Pancreas (tissue), 10 donors: ENCODE measurements at regions not wholly inside any gene's neighbourhood (a gene's known extent, or its start where the extent isn't known, plus 50 kb on each side); places are given as distances from the start of the nearest gene placed in this dataset.

Source experiments
- ATAC-seq, 4 donors: fragments of 200-7000 bp; cut with Tn5 transposase; one replicate each; pipeline versions ENCODE4 v1.8.0 to v1.9.1; 2020; ENCODE audit warnings: mild to moderate bottlenecking in 4 of 4, moderate library complexity in 4 of 4
- DNase-seq, 6 donors: peaks; one replicate each; pipeline ENCODE4 v3.0.0-alpha.2; 2020
- FAIRE-seq: peaks from 2 replicates; lab custom pipeline; 2012; peaks lifted over from hg19 to GRCh38; lab: Jason Lieb, UNC
- H3K27ac ChIP-seq, 4 donors: fragments of 200-600 bp; sonication (generic); 1 replicate in 3 of 4; 2 replicates in 1 of 4; pipeline versions ENCODE4 v1.5.0 to v1.8.0; 2020
- H3K27me3 ChIP-seq, 4 donors: fragments of 200-600 bp; one replicate each; pipeline ENCODE4 v1.8.0; 2021
- H3K36me3 ChIP-seq, 3 donors: fragments of 200-600 bp; sonication (generic) in 1 of 3; one replicate each; pipeline versions ENCODE4 v1.5.0 to v1.8.0; 2020 to 2021
- H3K4me1 ChIP-seq, 3 donors: fragments of 200-600 bp; one replicate each; pipeline ENCODE4 v1.8.0; 2021
- H3K4me3 ChIP-seq, 4 donors: fragments of 200-600 bp; sonication (generic) in 2 of 4; one replicate each; pipeline versions ENCODE4 v1.5.0 to v1.8.0; 2020 to 2021
- H3K9me3 ChIP-seq, 4 donors: fragments of 200-600 bp; one replicate each; pipeline ENCODE4 v1.8.0; 2021
- WGBS, 2 donors: extraction: QIAGEN DNeasy Blood & Tissue Kit; methylation state at CpG; one replicate each; pipeline ENCODE4 v1.1.7; 2013; 5-methylcytosine and 5-hydroxymethylcytosine counted together
- intact Hi-C, 3 donors: fragments of 100-400 bp; cut with DNase I; formaldehyde crosslinking; loops; one replicate each; pipeline versions ENCODE4 v1.11.1 to v1.14.2; 2022
- TF ChIP-seq, protein P1 (sequence below), 4 donors: fragments of 200-600 bp; sonication (generic) in 3 of 4; IDR thresholded peaks; one replicate each; pipeline versions ENCODE4 v1.5.0 to v1.8.0; 2021; ENCODE audit warnings: antibody characterized with exemption in 4 of 4
- donor health status: healthy with polysubstance abuse.
- donor health status: DM: no; HTN: no; CAD: no; lungs with moderate emphysema.
- donor health status: DM: no; HTN: no; CAD: no.
- donor health status: control.
- donor health status: control.
- donor health status: Bipolar disorder and iron deficiency.
- donor health status: DM: yes; HTN: yes; CAD: no.
- donor health status: DM: no; HTN: no; CAD: no.
- donor health status: DM: no; HTN: no; CAD: no.
- donor health status: DM: yes; HTN: yes; CAD: no.

DNA sequence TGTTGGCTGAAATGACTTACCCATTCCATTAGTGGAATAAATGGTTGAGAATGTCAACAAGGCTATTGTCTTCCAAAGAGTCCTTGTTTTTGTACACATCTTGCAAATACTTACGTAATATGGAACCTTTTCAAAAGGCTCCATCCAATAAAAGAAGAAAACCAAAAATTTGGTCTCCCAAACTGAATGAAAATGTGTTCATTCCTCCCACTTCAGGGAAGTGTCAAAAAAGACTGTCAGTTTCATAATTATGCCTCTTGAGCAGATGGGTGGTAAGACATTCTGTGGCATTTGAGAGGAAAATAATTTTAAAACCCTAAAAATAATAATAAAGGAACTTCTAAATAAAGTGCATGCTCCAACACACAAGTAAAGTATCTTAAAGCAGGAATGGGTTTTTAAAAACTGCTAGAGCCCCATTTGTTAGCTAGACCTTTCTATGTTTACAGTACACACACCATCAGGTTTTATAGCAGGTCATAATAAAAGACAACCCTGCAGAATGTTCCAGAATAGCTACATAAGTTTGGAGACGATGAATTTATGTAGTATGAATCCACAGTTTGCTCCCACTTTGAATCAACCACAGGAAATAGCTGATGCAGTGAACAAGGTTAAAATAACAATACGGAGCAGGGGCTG is 843.7 kb downstream of the LRRTM4 start:
- no peak for ATAC-seq
- H3K27me3 ChIP-seq: no peaks in the 10 kb centered on the region
- 52 to 53% methylated on average over 3 of the region's 3 CpGs for WGBS, 2 donors
- no peaks in the 10 kb centered on the region for H3K9me3 ChIP-seq
- H3K4me1 ChIP-seq: no peaks in the 10 kb centered on the region
- TF ChIP-seq, protein P1, sequence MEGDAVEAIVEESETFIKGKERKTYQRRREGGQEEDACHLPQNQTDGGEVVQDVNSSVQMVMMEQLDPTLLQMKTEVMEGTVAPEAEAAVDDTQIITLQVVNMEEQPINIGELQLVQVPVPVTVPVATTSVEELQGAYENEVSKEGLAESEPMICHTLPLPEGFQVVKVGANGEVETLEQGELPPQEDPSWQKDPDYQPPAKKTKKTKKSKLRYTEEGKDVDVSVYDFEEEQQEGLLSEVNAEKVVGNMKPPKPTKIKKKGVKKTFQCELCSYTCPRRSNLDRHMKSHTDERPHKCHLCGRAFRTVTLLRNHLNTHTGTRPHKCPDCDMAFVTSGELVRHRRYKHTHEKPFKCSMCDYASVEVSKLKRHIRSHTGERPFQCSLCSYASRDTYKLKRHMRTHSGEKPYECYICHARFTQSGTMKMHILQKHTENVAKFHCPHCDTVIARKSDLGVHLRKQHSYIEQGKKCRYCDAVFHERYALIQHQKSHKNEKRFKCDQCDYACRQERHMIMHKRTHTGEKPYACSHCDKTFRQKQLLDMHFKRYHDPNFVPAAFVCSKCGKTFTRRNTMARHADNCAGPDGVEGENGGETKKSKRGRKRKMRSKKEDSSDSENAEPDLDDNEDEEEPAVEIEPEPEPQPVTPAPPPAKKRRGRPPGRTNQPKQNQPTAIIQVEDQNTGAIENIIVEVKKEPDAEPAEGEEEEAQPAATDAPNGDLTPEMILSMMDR (IDR thresholded peaks at IDR 0.05): no peak
- no peak overlapping the region for H3K4me3 ChIP-seq
- intact Hi-C loops: no loop called here
- no peak for DNase-seq
- no peaks in the 10 kb centered on the region for H3K36me3 ChIP-seq
- H3K27ac ChIP-seq: no peak overlapping the region
- no peak for FAIRE-seq

DNA sequence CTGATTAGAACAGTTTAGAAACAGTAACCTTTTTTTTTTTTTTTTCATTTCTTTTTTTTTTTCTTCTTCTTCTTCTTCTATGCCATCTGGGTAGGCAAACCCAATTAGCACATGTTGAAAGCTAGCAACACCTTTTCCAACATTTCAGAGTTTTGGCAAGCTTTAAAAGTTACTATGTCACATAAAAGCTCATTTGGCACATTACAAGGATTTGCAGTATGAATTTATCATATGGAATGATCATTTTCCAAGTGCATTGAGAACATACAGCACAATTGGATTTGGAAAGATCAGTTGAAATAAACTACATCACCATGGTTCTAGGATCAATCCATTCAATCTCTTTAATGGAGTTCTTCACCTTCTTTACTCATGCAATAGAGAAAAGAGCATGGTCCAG is 847.0 kb downstream of the LRRTM4 start:
- no peaks in the 10 kb centered on the region for H3K9me3 ChIP-seq
- H3K27me3 ChIP-seq: no peaks in the 10 kb centered on the region
- no peak for ATAC-seq
- intact Hi-C loops: no loop called here
- TF ChIP-seq, protein P1 (IDR thresholded peaks at IDR 0.05): no peak
- H3K4me3 ChIP-seq: no peak overlapping the region
- peaks cover 0 to 6% (median 0%) of the 10 kb centered on the region in 3 donors for H3K4me1 ChIP-seq
- H3K27ac ChIP-seq: no peak overlapping the region
- H3K36me3 ChIP-seq: no peaks in the 10 kb centered on the region
- no peak for FAIRE-seq
- DNase-seq: no peak

DNA sequence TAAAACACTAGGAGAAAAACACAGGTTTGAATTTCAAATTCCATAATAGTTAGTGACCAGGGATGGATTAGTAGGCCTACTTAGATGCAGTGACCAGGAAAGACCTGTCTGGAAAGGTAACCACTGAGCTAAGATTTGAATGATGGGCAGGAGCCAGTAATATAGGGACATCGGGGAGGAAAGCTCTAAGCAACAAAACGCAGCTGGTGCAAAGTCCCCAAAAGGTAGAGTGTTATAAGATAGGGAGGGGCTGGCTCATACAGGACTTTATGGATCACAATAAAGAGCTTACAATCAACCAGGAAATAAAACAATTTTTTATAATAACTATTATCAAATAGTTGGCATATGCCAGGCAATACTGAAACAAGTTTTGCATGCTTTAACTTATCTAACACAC is 849.4 kb downstream of the LRRTM4 start:
- Histone ChIP-seq H3K4me3 (no peak overlapping the region), H3K27ac (no peak overlapping the region), H3K36me3 (no peaks in the 10 kb centered on the region), H3K4me1 (peaks cover 0 to 6% (median 0%) of the 10 kb centered on the region in 3 donors), H3K9me3 (no peaks in the 10 kb centered on the region), H3K27me3 (no peaks in the 10 kb centered on the region)
- 66 to 77% methylated on average over 2 of the region's 2 CpGs for WGBS, 2 donors
- intact Hi-C loops: no loop called here
- no peak for DNase-seq
- no peak for ATAC-seq
- FAIRE-seq: peak; percentile 57
- TF ChIP-seq, protein P1 (IDR thresholded peaks at IDR 0.05): no peak

DNA sequence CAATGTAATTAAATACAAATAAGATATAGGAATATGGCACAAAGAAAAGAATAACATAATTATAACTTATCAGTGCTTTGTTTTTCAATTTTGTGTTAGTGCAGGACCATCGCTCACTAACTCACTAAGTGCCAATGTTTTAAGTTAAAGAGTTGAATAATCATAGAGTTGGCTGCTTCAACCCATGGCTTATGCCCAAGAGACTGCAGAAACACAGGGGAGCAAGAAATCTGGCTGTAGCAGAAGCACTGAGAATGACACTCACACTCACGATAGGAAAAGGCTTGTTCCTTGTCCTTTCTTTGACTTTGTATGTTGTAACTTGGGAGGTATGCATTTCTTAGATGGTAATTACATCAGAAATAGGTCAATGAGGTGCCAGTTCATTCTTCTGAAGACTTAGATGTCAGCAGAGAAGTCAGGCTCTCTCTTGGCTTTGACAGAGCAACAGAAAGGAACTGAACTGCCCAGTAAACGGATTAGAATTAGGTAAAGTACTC is 852.2 kb downstream of the LRRTM4 start:
- no peaks in the 10 kb centered on the region for H3K36me3 ChIP-seq
- intact Hi-C loops: no loop called here
- DNase-seq (no peak), ATAC-seq (no peak), FAIRE-seq (no peak)
- H3K9me3 ChIP-seq: no peaks in the 10 kb centered on the region
- H3K4me3 ChIP-seq: no peak overlapping the region
- 47 to 50% methylated on average over 3 of the region's 3 CpGs for WGBS, 2 donors
- H3K27me3 ChIP-seq: no peaks in the 10 kb centered on the region
- TF ChIP-seq, protein P1 (IDR thresholded peaks at IDR 0.05): no peak
- no peak overlapping the region for H3K27ac ChIP-seq
- H3K4me1 ChIP-seq: peaks cover 0 to 6% (median 0%) of the 10 kb centered on the region in 3 donors

DNA sequence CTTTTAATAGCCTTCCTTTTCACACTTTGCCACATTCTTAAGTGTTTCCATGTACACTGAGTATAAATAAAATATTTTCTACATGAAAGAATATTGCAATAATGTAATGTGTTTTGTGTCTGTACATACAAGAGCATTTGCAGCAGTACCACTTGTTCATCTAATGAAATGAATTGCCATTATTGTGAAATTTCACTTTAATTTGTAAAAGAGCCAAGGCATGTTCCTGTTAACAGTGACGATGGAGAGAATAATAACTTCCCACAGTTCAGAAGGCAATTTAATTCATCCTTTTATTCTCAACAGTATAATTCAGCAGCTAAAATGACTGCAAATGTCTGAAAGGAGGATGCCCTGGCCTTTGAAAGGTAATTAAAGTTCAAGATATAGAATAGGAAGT is 853.9 kb downstream of the LRRTM4 start:
- 59 to 69% methylated on average over 1 of the region's 1 CpG for WGBS, 2 donors
- H3K9me3 ChIP-seq: no peaks in the 10 kb centered on the region
- peaks cover 0 to 6% (median 0%) of the 10 kb centered on the region in 3 donors for H3K4me1 ChIP-seq
- TF ChIP-seq, protein P1 (IDR thresholded peaks at IDR 0.05): no peak
- H3K27ac ChIP-seq: no peak overlapping the region
- no peak overlapping the region for H3K4me3 ChIP-seq
- no peaks in the 10 kb centered on the region for H3K36me3 ChIP-seq
- no peak for FAIRE-seq
- no peaks in the 10 kb centered on the region for H3K27me3 ChIP-seq
- no peak for ATAC-seq
- intact Hi-C loops: no loop called here
- no peak for DNase-seq
